Hypothalamus (tissue), 51 donors: ENCODE measurements at regions not wholly inside any gene's neighbourhood (a gene's known extent, or its start where the extent isn't known, plus 50 kb on each side); places are given as distances from the start of the nearest gene placed in this dataset.
A peak's percentile ranks its signal among the peaks of the same experiment; 100 is the strongest.

Source experiments
- DNase-seq, 51 donors: peaks; one replicate each; lab custom pipeline; 2025; lab: John Stamatoyannopoulos, UW

DNA sequence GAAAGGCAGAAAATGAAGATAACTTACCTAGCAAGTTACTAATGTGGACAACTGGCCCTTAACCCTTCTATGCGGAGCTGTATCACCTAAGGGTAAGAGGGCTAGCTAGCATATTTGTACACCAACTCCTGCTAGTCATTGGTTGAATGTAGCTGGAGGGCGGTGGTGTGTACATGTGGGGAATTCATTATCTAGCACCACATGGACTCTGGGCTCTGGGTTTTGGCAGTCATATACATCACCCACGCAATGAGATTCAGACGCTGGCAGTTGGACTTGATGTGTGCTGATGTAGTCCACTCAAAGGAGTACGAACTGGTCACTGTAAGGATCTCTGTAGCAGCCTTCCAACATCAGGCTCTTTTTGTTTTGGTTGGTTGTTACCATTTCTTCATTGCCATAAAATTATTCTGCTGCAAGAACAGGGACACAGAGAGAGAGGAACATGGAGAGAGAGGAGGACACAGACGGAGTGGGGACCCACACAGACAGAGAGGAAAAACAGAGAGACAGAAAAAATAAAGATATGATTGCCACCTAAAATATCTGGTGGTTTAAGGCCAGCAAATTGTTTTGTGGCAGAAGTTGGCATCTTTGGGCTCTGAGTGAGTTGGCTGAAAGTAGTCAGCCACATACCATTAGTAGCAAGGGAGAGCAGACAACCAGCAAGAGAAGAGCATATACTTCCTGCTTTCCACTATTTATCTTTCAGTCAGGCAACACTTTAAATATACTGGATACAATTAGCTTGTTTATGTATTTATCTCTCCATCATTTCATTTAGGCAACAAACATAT is 76.7 kb upstream of the MTPN start:
- DNase-seq, result no peak

DNA sequence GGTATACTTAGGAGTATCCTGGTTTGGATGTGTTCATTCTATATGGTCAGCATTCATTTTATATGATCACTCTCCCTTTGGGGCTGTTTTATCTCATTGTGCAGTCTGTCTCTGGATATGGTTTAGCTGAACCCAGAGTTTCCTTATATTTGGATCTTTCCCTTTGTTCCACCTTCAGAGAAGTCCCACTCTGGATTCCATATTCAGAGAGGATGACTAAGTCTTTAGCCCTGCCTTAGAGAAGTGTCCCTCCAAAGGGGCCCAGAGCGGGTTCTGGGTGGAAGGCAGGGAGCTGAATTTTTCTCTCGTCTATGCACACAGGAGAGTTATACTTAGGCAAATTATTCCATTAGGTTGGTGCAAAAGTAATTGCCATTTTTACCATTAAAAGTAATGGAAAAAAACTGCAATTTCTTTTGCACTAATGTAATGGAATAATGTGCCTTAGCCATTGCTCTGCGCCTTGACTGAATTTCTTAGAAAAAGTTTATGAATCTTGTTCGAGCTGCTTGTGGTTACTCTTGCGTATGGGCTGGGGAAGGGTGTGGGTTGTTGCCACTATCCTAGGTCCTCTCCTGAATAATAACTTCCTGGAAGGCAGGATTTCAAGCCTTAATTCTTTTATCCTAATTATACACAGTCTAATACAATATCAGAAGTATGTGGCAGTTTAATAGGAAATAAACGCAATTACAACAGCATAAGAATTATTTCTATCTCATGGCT is 74.2 kb upstream of the MTPN start:
- no peak for DNase-seq

- DNase-seq, result no peak
These were observed 73.3 kb upstream of the MTPN start for GRCh38 chr7:136050462-136050847.

DNA sequence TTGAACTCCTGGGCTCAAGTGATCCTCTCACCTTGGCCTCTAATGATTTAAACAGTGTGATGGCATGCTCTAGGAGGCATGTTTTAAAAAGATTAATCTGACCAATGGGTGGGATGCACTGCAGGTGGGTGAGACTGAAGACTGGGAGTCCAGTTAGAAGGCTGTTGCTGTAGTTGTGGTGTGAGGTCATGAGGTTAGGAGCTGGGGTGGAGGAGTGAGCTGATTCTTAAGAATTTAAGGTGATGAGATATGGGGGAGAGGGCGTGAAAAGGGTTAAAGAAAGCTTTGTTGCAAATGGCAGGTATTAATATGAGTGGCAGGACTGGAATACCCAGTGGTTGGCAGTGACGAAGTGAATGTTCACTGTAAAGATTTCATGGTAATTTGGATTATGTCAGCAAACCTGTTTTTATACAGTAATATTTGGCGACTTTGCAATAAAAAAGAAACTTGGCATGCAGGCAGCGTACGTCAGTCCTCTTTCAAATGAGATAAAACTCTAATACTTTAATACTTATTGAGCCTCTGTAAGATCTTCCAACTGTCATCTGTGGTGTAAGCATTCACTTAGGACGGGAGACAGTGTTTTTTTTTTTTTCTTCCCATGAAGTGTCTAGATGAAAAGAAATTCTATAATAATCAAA is 72.8 kb upstream of the MTPN start:
- no peak for DNase-seq

GRCh38 chr7:136049117-136049516 is 72.0 kb upstream of the MTPN start:
- no peak for DNase-seq

- DNase-seq, result no peak
These were observed 69.4 kb upstream of the MTPN start for GRCh38 chr7:136046548-136046947.

- no peak for DNase-seq
These were observed 68.8 kb upstream of the MTPN start for GRCh38 chr7:136045992-136046391.

DNA sequence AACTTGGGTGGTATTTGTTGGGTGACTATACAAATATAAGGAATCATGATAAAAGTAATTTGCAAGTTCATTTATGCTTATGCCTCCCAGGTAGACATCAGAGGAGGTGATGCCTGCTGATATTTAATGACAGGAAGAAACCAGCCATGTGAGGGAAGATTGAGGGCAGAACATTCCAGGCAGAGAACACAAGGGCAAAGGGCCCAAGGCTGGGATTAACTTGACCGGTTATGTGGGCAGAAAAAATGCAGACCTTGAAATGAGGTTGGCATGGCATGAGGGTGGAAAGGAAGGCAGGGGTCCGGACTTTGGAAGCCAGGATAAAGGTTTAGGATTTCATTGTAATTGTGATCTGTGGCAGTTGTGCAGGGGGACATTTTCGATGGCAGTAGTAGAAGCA is 68.0 kb upstream of the MTPN start:
- DNase-seq, result no peak

DNA sequence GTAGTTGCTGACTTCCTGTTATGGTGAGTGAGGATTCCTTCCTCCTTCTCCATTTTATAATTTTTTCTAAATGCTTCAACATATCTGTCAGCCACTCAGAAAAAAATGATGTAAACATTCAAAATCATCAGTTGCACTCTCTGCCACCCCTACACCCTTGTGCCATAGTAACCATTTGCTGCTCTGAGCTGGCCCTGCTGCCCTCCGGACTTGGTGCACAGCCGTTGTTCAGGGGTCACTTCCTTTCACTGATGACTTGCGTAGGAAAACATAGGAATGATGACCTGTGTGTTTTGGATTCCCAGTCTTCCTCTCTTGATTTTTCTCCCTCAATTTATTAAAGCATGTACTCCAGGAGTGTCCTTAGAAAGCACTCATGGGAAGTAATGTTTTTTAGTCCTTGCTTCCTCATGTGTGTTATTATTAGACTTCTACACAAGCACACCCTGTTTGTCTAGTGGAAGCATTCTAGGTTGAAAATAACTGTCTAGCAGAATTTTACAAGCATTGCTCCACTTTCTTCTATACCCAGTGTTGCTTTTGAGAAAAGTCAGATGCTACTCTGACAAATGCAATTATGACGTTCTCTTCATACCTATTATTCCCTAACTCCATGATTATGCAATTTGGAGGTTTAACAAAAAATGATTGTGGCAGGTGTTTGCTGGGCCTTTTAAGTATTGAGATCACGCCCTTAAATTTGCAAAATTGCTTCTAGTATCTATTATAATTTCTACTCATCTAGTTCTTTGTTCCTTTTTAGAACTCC is 62.6 kb upstream of the MTPN start:
- peak in 1 of 51 donors; percentile 6 for DNase-seq

DNA sequence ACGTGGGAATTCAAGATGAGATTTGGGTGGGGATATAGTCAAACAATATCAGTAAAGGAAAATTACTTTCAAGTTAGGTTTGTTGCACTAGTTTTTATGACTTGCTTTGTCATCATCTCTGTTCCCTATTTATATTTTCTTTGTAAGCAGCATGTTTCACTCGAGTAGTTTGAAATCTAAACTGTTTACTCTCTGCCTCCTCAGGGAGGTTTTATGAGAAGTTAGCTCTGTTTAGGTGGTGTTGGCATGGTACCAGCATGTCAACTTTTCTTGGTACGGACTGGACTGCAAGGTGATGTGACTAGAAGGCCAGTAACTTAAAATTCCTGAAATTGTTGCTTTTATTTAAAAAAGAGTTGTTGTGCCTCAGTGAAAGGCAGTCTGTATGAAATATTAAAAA is 59.2 kb upstream of the MTPN start:
- no peak for DNase-seq

DNA sequence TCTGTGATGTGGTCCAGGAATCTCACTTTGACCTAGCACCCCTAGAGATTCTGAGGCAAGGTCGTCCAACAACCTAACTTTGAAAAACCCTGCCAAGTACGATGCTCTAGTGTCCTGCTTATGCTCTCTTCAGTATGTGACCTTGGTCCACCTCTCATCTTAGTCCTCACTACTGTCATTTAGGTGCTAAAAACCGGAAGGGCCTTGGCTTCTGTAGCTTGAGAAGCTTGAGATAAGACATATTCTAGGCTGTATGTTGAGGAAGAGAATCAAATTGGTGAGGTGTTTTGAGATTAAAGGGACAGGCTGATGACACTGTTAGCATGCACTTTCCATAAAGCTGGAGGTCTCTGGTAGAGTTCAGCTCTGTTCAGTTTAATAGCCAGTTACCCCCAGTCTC is 57.0 kb upstream of the MTPN start:
- DNase-seq, result no peak

DNA sequence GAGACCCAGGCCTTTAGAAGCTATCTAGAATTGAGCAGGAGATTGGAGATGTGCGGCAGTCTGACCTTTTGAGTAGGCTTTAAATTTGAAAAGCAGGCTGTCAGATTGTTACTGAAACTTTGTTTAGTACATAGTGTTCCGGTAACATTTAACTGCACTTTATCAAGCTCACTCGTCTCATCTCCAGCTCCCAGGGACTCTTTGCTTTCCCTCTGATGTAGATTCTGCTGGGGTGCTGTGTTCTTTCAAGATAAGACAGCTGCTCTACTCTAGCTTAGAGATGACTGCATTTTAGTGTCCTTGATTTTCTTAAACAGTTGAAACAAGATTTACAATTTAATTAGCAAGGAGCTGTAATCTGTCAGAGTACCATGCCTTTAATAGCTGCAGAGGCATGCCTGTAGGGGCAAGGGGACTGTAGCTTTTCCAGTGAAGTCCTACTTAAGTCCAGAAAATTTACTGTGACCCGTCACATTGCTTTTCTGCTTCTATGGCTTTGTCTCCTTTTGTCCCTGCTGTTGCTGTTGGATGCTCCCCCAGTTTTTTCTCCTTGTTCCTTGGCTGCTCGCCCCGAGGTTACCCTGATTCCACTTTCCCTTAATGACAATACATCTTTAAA is 56.4 kb upstream of the MTPN start:
- peak in 3 of 51 donors; percentile 4 to 10 (median 4) for DNase-seq

- no peak for DNase-seq
These were observed 53.7 kb upstream of the MTPN start for GRCh38 chr7:136030867-136031318.

DNA sequence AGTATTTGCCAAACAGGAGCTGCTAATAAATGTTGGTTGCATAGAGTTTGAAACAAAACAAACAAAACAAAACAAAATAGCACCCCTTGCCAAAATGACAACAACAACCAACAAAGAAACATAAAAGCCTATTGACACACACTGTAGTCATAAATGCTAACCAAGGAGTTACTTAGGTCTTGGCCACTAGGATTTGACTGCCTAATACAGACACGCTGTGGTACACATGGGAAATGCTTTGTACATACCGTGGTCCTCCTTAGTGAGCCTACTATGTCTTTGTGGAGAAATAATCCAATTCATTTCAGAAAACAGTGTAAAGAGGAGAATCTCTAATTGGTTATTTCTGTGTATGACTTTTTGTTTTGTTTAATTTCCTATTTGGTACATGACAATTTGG is 53.2 kb upstream of the MTPN start:
- DNase-seq, result no peak

DNA sequence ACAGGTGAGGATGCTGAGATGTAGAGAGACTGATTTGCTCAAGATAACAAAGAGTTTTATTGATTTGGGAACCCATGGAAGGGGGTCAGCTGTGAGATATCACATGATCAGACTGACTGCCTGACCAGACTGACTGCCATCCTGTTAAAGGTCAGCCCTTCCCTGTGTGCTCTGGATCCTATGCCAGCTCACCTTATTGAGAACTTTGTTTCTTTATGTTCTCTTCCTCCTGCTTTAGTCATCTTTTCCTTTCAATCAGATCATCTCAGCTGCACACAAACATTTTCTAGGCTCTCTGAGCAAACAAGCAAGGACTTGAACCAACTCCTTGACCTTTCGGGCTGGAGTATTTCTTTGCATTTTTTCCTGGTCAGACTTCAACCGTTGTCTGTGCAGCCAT is 50.0 kb upstream of the MTPN start:
- no peak for DNase-seq
